ENCODE measurements at regions not wholly inside any gene's neighbourhood (a gene's known extent, or its start where the extent isn't known, plus 50 kb on each side); places are given as distances from the start of the nearest gene placed in this dataset.

DNA sequence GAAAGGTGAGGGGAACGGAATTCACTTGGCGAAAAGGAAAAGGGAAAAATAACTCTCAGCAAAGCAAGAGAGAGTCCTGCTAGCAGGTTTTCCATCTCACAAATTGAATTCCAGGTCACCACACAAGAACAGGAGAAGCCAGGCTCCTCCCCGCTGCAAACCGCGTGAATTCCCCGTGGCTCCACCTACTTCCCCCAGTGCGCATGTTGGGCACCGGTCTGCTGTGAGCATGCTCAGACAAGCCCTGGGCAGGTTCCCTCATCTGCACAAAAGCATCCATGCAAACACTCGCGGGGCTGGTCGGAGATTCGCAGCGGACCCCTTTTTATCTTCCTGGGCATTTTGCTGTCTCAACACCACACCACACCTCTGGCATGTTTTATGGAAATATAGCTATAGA, 58.5 kb upstream of the S1PR3 start:
- DNase-seq = no peak

DNA sequence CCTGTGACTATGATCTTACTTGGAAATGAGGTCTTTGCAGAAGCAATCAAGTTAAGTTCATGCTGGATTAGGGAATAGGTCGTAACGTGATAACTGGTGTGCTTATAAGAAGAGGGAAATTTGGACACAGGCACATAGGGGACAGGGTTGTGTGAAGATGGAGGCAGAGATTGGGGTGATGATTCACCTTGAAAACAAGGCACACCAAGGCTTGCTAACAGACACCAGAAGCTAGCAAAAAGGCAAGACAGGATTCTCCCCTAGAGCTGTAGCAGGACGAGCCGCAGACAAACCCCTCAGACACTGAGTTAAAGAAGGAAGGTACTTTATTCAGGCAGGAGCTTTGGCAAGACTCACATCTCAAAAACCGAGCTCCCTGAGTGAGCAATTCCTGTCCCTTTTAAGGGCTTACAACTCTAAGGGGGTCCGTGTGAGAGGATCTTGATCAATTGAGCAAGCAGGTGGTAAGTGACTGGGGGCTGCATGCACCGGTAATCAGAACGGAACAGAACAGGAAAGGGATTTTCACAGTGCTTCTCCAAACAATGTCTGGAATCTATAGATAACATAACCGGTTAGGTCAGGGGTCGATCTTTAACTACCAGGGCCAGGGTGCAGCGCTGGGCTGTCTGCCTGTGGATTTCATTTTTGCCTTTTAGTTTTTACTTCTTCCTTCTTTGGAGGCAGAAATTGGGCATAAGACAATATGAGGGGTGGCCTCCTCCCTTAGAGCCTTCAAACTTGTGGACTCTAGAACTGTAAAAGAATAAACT, 57.5 kb upstream of the S1PR3 start:
- no peak for DNase-seq

DNA sequence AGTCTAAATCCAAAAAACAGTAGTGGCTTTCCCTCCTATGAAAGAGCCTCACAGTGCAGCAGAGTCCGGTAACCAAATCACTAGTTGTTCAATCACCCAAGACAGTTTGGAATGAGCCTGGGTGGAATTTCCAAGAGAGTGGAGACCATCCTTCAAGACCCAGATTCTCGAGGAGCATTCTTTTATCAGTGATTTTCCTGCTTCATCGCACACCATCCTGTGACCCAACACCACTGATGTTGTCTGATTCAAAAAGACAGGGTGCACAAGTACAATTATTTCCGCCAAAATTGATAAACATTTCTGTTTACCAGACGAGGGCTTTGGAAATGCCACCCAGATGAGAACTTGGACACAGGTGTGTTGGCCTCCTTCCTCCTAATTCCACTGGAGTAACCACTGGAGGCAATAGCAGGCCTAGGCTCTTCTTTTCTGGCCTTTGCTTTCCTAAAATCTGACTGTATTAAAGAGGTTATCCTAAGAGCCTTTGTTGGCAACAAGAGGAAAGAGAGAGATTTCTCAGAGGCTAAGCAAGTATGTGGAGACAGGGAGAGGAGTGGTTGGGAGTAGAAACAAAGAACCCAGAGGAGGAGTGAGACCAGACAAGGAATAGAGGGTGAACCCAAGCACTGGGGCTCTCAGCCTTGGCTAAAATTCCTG, 56.3 kb upstream of the S1PR3 start:
- DNase-seq = no peak

DNA sequence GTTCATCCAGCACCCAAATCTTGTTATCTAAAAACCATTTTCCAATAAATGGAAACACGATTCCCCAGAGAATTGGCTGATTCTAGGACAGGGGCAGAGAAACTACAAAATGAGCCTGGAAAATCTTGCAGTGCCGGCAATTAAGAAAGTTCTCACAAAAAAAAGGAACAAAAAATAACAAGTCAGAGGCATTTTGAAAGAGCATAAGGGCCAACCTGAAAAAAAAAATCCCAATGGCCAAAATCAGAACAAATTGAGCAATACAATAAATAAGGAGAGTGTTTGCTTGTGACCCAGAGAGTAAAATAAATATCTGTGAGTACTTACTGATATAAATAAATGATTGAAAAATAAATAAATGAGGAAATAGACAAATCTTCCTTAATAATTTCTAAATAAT, 55.1 kb upstream of the S1PR3 start:
- no peak for DNase-seq

DNA sequence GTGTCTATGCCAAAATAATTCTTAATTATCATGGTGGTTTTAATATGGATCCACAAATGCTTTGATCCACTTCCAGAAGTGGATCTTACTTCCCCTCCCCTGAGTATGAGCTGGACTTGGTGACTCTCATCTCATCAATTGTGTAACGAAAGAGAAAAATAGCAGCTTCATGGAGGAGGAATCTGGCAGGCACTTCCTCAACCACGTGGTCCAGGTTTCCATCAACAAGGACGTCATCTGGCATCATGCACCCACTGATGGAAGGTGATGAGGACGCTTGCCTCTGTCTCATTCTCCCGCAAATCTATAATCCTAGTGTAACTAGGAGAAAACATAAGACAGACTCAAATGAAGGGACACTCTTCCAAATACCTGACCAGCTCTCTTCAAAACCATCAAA, 54.6 kb upstream of the S1PR3 start:
- no peak for DNase-seq

DNA sequence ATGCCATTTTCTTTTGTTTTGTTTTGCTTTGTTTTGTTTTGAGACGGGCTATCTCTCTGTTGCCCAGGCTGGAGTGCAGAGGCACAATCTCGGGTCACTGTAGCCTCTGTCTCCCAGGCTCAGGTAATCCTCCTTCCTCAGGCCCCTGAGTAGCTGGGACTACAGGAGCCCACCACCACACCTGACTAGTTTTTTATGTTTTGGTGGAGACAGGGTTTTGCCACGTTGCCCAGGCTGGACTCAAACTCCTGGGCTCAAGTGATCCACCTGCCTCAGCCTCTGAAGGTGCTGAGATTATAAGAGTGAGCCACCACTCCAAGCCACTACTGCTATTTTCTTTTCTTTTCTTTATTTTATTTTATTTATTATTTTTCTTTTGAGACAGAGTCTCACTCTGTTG, 54.0 kb upstream of the S1PR3 start:
- DNase-seq = no peak

DNA sequence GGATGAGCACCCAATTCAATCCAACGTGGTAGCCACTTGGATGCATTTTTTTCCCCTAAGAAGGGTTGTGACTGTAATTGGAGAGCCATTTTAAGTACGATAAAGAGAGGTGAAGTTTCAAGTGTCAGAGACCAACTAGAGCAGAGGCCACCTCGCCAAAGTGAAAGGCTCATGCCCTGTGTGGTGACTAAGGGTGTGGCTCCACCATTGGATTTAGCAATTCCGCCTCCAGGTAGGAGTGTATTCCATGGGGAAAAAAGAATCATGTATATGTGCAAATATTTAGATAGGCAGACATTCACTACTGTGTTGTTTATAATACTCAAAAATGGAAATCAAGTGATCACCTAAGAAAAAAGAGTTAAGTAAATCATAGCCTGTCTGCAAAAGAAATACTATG, 53.1 kb upstream of the S1PR3 start:
- DNase-seq = no peak

Measured in T-helper 2 cell (primary cell).